ENCODE measurements at regions not wholly inside any gene's neighbourhood (a gene's known extent, or its start where the extent isn't known, plus 50 kb on each side); places are given as distances from the start of the nearest gene placed in this dataset.

- no peak for TF ChIP-seq EZH2 (IDR thresholded peaks at IDR 0.05; ENCODE audit: borderline replicate concordance, insufficient read depth, low read depth, low read length, poor library complexity, severe bottlenecking)
- TF ChIP-seq, protein P1, sequence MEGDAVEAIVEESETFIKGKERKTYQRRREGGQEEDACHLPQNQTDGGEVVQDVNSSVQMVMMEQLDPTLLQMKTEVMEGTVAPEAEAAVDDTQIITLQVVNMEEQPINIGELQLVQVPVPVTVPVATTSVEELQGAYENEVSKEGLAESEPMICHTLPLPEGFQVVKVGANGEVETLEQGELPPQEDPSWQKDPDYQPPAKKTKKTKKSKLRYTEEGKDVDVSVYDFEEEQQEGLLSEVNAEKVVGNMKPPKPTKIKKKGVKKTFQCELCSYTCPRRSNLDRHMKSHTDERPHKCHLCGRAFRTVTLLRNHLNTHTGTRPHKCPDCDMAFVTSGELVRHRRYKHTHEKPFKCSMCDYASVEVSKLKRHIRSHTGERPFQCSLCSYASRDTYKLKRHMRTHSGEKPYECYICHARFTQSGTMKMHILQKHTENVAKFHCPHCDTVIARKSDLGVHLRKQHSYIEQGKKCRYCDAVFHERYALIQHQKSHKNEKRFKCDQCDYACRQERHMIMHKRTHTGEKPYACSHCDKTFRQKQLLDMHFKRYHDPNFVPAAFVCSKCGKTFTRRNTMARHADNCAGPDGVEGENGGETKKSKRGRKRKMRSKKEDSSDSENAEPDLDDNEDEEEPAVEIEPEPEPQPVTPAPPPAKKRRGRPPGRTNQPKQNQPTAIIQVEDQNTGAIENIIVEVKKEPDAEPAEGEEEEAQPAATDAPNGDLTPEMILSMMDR (IDR thresholded peaks at IDR 0.05), result no peak
These were observed 248.8 kb downstream of the SUDS3 start for GRCh38 chr12:118625050-118625675.
